ENCODE measurements at regions not wholly inside any gene's neighbourhood (a gene's known extent, or its start where the extent isn't known, plus 50 kb on each side); places are given as distances from the start of the nearest gene placed in this dataset.

- DNase-seq (ENCODE audit: low spot score) (no peak), ATAC-seq (no peak)
Observed at GRCh38 chr6:155523821-155524651, 68.4 kb upstream of the NOX3 start.

GRCh38 chr6:155521719-155522118 lies 66.1 kb upstream of the NOX3 start:
- ATAC-seq = no peak
- DNase-seq (ENCODE audit: low spot score) = no peak

- ATAC-seq (no peak), DNase-seq (ENCODE audit: low spot score) (no peak)
Observed at GRCh38 chr6:155520078-155520477, 64.4 kb upstream of the NOX3 start.

- DNase-seq (ENCODE audit: low spot score) = no peak
- no peak for ATAC-seq
Observed at GRCh38 chr6:155519176-155519738, 63.6 kb upstream of the NOX3 start.

GRCh38 chr6:155517294-155517693 lies 61.7 kb upstream of the NOX3 start:
- ATAC-seq (no peak), DNase-seq (ENCODE audit: low spot score) (no peak)

- ATAC-seq (no peak), DNase-seq (ENCODE audit: low spot score) (no peak)
Observed at GRCh38 chr6:155510879-155511278, 55.2 kb upstream of the NOX3 start.

- ATAC-seq = no peak
Observed at GRCh38 chr6:155509743-155510475, 54.3 kb upstream of the NOX3 start.

GRCh38 chr6:155505608-155505989 lies 50.0 kb upstream of the NOX3 start:
- ATAC-seq (no peak), DNase-seq (ENCODE audit: low spot score) (no peak)

More at GRCh38 chr6:155509743-155510475, 54.3 kb upstream of the NOX3 start:
- no peak for DNase-seq (ENCODE audit: low spot score)
